Type B pancreatic cell (in vitro differentiated cells): ENCODE measurements at regions not wholly inside any gene's neighbourhood (a gene's known extent, or its start where the extent isn't known, plus 50 kb on each side); places are given as distances from the start of the nearest gene placed in this dataset.
"Not testable (repeated sequence)": the region's sequence is repeated elsewhere in the genome, so short reads cannot be mapped to it uniquely, and the experiment has no call there.

Source experiments
- DNase-seq: peaks from one replicate; pipeline ENCODE4 v3.0.0; 2021; ENCODE audit warnings: mixed read lengths; ENCODE audit not compliant: unreplicated experiment; ENCODE audit errors: extremely low spot score
- H3K27ac Mint-ChIP-seq: 2 replicates; pipeline ENCODE4 v1.8.0; 2021; ENCODE audit warnings: mild to moderate bottlenecking, mixed read lengths
- H3K27me3 Mint-ChIP-seq: 2 replicates; pipeline ENCODE4 v1.8.0; 2021; ENCODE audit warnings: mixed read lengths
- H3K36me3 Mint-ChIP-seq: 2 replicates; pipeline ENCODE4 v1.8.0; 2021; ENCODE audit warnings: mixed read lengths
- H3K4me1 Mint-ChIP-seq: one replicate; pipeline ENCODE4 v1.8.0; 2021; ENCODE audit warnings: mixed read lengths; ENCODE audit not compliant: unreplicated experiment
- H3K4me3 Mint-ChIP-seq: 2 replicates; pipeline ENCODE4 v1.8.0; 2021; ENCODE audit warnings: mild to moderate bottlenecking, mixed read lengths
- H3K9me3 Mint-ChIP-seq: 2 replicates; pipeline ENCODE4 v1.8.0; 2021; ENCODE audit warnings: mixed read lengths
- CTCF ChIP-seq: fragments of 200-600 bp; sonication (generic); conservative IDR thresholded peaks from 2 replicates; pipeline ENCODE4 v1.5.0; 2021; ENCODE audit warnings: antibody characterized with exemption, mild to moderate bottlenecking

GRCh38 chr2:13826314-13826853 lies 806.1 kb upstream of the LRATD1 start:
- Mint-ChIP-seq H3K4me1 (no peaks in the 10 kb centered on the region), H3K27me3 (no peaks in the 10 kb centered on the region), H3K36me3 (no peaks in the 10 kb centered on the region), H3K4me3 (no peak overlapping the region), H3K9me3 (no peaks in the 10 kb centered on the region), H3K27ac (no peak overlapping the region)
- no peak for DNase-seq
- TF ChIP-seq CTCF: no peak

- Mint-ChIP-seq H3K27me3 (no peaks in the 10 kb centered on the region), H3K4me3 (no peak overlapping the region), H3K4me1 (no peaks in the 10 kb centered on the region), H3K27ac (no peak overlapping the region), H3K9me3 (no peaks in the 10 kb centered on the region), H3K36me3 (no peaks in the 10 kb centered on the region)
- DNase-seq: no peak
- no peak for TF ChIP-seq CTCF
Observed at GRCh38 chr2:13858626-13859025, 773.9 kb upstream of the LRATD1 start.

GRCh38 chr2:13868275-13868674 lies 764.2 kb upstream of the LRATD1 start:
- H3K27ac Mint-ChIP-seq, H3K4me3 Mint-ChIP-seq: not testable (repeated sequence)

GRCh38 chr2:13876491-13877037 lies 756.0 kb upstream of the LRATD1 start:
- no peak for DNase-seq
- Mint-ChIP-seq H3K9me3 (no peaks in the 10 kb centered on the region), H3K27ac (no peak overlapping the region)

More at GRCh38 chr2:13868275-13868674, 764.2 kb upstream of the LRATD1 start:
- not testable (repeated sequence) for H3K9me3 Mint-ChIP-seq, H3K27me3 Mint-ChIP-seq, H3K36me3 Mint-ChIP-seq, DNase-seq, H3K4me1 Mint-ChIP-seq

GRCh38 chr2:13877571-13877970 lies 754.9 kb upstream of the LRATD1 start:
- Mint-ChIP-seq H3K4me3 (no peak overlapping the region), H3K36me3 (no peaks in the 10 kb centered on the region), H3K4me1 (no peaks in the 10 kb centered on the region), H3K27me3 (no peaks in the 10 kb centered on the region), H3K9me3 (no peaks in the 10 kb centered on the region), H3K27ac (no peak overlapping the region)
- no peak for DNase-seq
- TF ChIP-seq CTCF: no peak

More at GRCh38 chr2:13876491-13877037, 756.0 kb upstream of the LRATD1 start:
- TF ChIP-seq CTCF: no peak
- no peaks in the 10 kb centered on the region for H3K36me3 Mint-ChIP-seq
- H3K4me3 Mint-ChIP-seq: no peak overlapping the region
- H3K4me1 Mint-ChIP-seq: no peaks in the 10 kb centered on the region
- H3K27me3 Mint-ChIP-seq: no peaks in the 10 kb centered on the region

GRCh38 chr2:13884291-13884976 lies 748.1 kb upstream of the LRATD1 start:
- no peak overlapping the region for H3K27ac Mint-ChIP-seq
- no peak for DNase-seq
- no peak overlapping the region for H3K4me3 Mint-ChIP-seq
- no peaks in the 10 kb centered on the region for H3K4me1 Mint-ChIP-seq
- no peak for TF ChIP-seq CTCF
- H3K27me3 Mint-ChIP-seq: no peaks in the 10 kb centered on the region
- H3K36me3 Mint-ChIP-seq: no peaks in the 10 kb centered on the region
- no peaks in the 10 kb centered on the region for H3K9me3 Mint-ChIP-seq
